IMR-90 (cell line): ENCODE measurements at regions not wholly inside any gene's neighbourhood (a gene's known extent, or its start where the extent isn't known, plus 50 kb on each side); places are given as distances from the start of the nearest gene placed in this dataset.

Source experiments
- ATAC-seq: fragments of 200-7000 bp; cut with Tn5 transposase; 2 replicates; pipeline ENCODE4 v1.9.1; 2020; ENCODE audit warnings: low read depth, mild to moderate bottlenecking, moderate library complexity
- BruUV-seq: library from RNA; stranded (reverse); fragments of 400-500 nt; replicated peaks from 2 replicates; lab custom pipeline; 2021; lab: Mats Ljungman, UMichigan
- CTCF ChIA-PET: fragments of 300-600 bp; formaldehyde crosslinking; extraction: SDS; loops from one replicate; lab custom pipeline; 2021; ENCODE audit warnings: antibody characterized with exemption; lab: Yijun Ruan, JAX
- POLR2A ChIA-PET: fragments of 300-600 bp; sonication (Branson Sonifier 250); formaldehyde crosslinking; loops from one replicate; lab custom pipeline; 2022; ENCODE audit warnings: antibody characterized with exemption; ENCODE audit not compliant: unreplicated experiment; lab: Charles Lee
- DNase-seq: peaks from one replicate; pipeline ENCODE4 v3.0.0; 2013
- H2AFZ ChIP-seq: replicated peaks from 2 replicates; pipeline ENCODE3; 2013; ENCODE audit warnings: low read length, mild to moderate bottlenecking; ENCODE audit not compliant: poor library complexity
- H2AK5ac ChIP-seq: 2 replicates; pipeline ENCODE4 v1.6.1; 2013; ENCODE audit warnings: low read depth, low read length, inconsistent platforms
- H2AK9ac ChIP-seq: replicated peaks from 2 replicates; pipeline ENCODE3; 2013; ENCODE audit warnings: mild to moderate bottlenecking, low read depth, low read length, moderate library complexity; ENCODE audit not compliant: poor library complexity
- H2BK120ac ChIP-seq: 2 replicates; pipeline ENCODE4 v1.6.1; 2013; ENCODE audit warnings: low read depth, low read length, inconsistent platforms
- H2BK15ac ChIP-seq: 3 replicates; pipeline ENCODE4 v1.6.1; 2013; ENCODE audit warnings: low read depth, low read length, inconsistent platforms
- H2BK20ac ChIP-seq: 2 replicates; pipeline ENCODE4 v1.6.1; 2013; ENCODE audit warnings: low read depth, mild to moderate bottlenecking, inconsistent platforms, low read length, moderate library complexity
- H2BK5ac ChIP-seq: 2 replicates; pipeline ENCODE4 v1.6.1; 2013; ENCODE audit warnings: mild to moderate bottlenecking, low read depth, low read length, inconsistent platforms; ENCODE audit not compliant: poor library complexity, severe bottlenecking
- H3K14ac ChIP-seq: replicated peaks from 2 replicates; pipeline ENCODE4 v1.6.1; 2013; ENCODE audit warnings: low read depth, low read length, inconsistent platforms
- H3K18ac ChIP-seq: 2 replicates; pipeline ENCODE4 v1.6.1; 2013; ENCODE audit warnings: low read depth, low read length, control low read depth
- H3K23ac ChIP-seq: 2 replicates; pipeline ENCODE4 v1.6.1; 2013; ENCODE audit warnings: low read depth, low read length, inconsistent platforms
- H3K27ac ChIP-seq: 2 replicates; pipeline ENCODE4 v1.5.1; 2013; ENCODE audit warnings: mild to moderate bottlenecking, control low read depth, low read length; ENCODE audit not compliant: insufficient read depth
- H3K27me3 ChIP-seq: 2 replicates; pipeline ENCODE4 v1.6.1; 2013; ENCODE audit warnings: low read length; ENCODE audit not compliant: control insufficient read depth, insufficient read depth
- H3K36me3 ChIP-seq: 2 replicates; pipeline ENCODE4 v1.6.1; 2013; ENCODE audit warnings: low read length, mixed read lengths; ENCODE audit not compliant: control insufficient read depth, insufficient read depth
- H3K4ac ChIP-seq: 2 replicates; pipeline ENCODE4 v1.6.1; 2013; ENCODE audit warnings: low read depth, low read length, inconsistent platforms
- H3K4me1 ChIP-seq: 2 replicates; pipeline ENCODE4 v1.6.1; 2013; ENCODE audit warnings: low read length, mixed read lengths; ENCODE audit not compliant: control insufficient read depth, insufficient read depth
- H3K4me2 ChIP-seq: 2 replicates; pipeline ENCODE4 v1.6.1; 2013; ENCODE audit warnings: low read depth, mild to moderate bottlenecking, control low read depth, low read length, moderate library complexity
- H3K4me3 ChIP-seq: 2 replicates; pipeline ENCODE4 v1.5.1; 2013; ENCODE audit warnings: low read depth, mild to moderate bottlenecking, control low read depth, low read length, moderate library complexity; ENCODE audit not compliant: insufficient read depth
- H3K56ac ChIP-seq: 2 replicates; pipeline ENCODE4 v1.6.1; 2013; ENCODE audit warnings: low read length, inconsistent platforms; ENCODE audit not compliant: insufficient read depth; ENCODE audit errors: extremely low read depth
- H3K79me1 ChIP-seq, 2 experiments: 2 replicates each; pipeline ENCODE4 v1.6.1; 2013; ENCODE audit warnings: low read length in 2 of 2, inconsistent platforms in 1 of 2, low read depth in 1 of 2
- H3K9ac ChIP-seq: 2 replicates; pipeline ENCODE4 v1.6.1; 2013; ENCODE audit warnings: low read depth, low read length, control low read depth
- H3K9me1 ChIP-seq: 2 replicates; pipeline ENCODE4 v1.6.1; 2013; ENCODE audit warnings: low read length, inconsistent platforms; ENCODE audit not compliant: insufficient read depth
- H3K9me3 ChIP-seq: 2 replicates; pipeline ENCODE4 v1.6.1; 2013; ENCODE audit warnings: low read length; ENCODE audit not compliant: control insufficient read depth, insufficient read depth
- H4K20me1 ChIP-seq: 2 replicates; pipeline ENCODE4 v1.6.1; 2013; ENCODE audit warnings: low read length, inconsistent platforms; ENCODE audit not compliant: insufficient read depth
- H4K5ac ChIP-seq: 2 replicates; pipeline ENCODE4 v1.6.1; 2013; ENCODE audit warnings: mild to moderate bottlenecking, low read depth, low read length, control low read depth
- H4K8ac ChIP-seq, 2 experiments: 2 replicates each; pipeline ENCODE4 v1.6.1; 2013; ENCODE audit warnings: low read depth in 2 of 2, low read length in 2 of 2, control low read depth in 1 of 2, inconsistent platforms in 1 of 2
- H4K91ac ChIP-seq: 2 replicates; pipeline ENCODE4 v1.6.1; 2013; ENCODE audit warnings: low read depth, low read length, inconsistent platforms; ENCODE audit not compliant: insufficient read depth
- CHD1 ChIP-seq: IDR thresholded peaks from 2 replicates; pipeline ENCODE4 v1.6.1; 2012; ENCODE audit warnings: low read depth, low read length, improper control_type of control experiment
- CTCF ChIP-seq: conservative IDR thresholded peaks from 2 replicates; pipeline ENCODE4 v1.5.1; 2012; ENCODE audit warnings: mild to moderate bottlenecking, low read depth, low read length, improper control_type of control experiment
- ELK1 ChIP-seq: fragments of 150-350 bp; IDR thresholded peaks from 2 replicates; pipeline ENCODE4 v1.6.1; 2016; ENCODE audit warnings: low read depth, mild to moderate bottlenecking, low read length, moderate library complexity, borderline replicate concordance
- MAFK ChIP-seq: IDR thresholded peaks from 2 replicates; pipeline ENCODE4 v1.6.1; 2012; ENCODE audit warnings: low read depth, low read length, improper control_type of control experiment
- NFE2L2 ChIP-seq: fragments of 150-350 bp; IDR thresholded peaks from 2 replicates; pipeline ENCODE4 v1.6.1; 2016; ENCODE audit warnings: low read depth, mild to moderate bottlenecking, low read length
- RCOR1 ChIP-seq: IDR thresholded peaks from 2 replicates; pipeline ENCODE4 v1.6.1; 2012; ENCODE audit warnings: mild to moderate bottlenecking, low read length, improper control_type of control experiment; ENCODE audit not compliant: insufficient replicate concordance
- RFX5 ChIP-seq: IDR thresholded peaks from 2 replicates; pipeline ENCODE4 v1.8.0; 2012; ENCODE audit warnings: low read depth, mild to moderate bottlenecking, low read length, moderate library complexity
- SMC3 ChIP-seq: fragments of 150-350 bp; IDR thresholded peaks from 2 replicates; pipeline ENCODE4 v1.6.1; 2016; ENCODE audit warnings: low read depth, mild to moderate bottlenecking, antibody characterized with exemption, low read length, moderate library complexity
- WGBS, 2 experiments: methylation state at CpG; one replicate each; pipeline versions ENCODE4 v1.1.5 to v1.1.7; 2013; ENCODE audit warnings: missing lambda C conversion rate in 2 of 2; ENCODE audit not compliant: insufficient read length in 1 of 2; ENCODE audit errors: extremely low coverage in 2 of 2; 5-methylcytosine and 5-hydroxymethylcytosine counted together
- dilution Hi-C: fragments of 300-500 bp; cut with HindIII; formaldehyde crosslinking; loops from one replicate; pipeline ENCODE4 v1.14.3; 2018; ENCODE audit warnings: low sequenced_read_pairs; ENCODE audit not compliant: unreplicated experiment
- in situ Hi-C: fragments of 300-500 bp; cut with MboI; formaldehyde crosslinking; loops from 3 replicates; pipeline ENCODE4 v1.14.3; 2019; ENCODE audit warnings: low sequenced_read_pairs, inconsistent platforms, mixed read lengths
- intact Hi-C: fragments of 100-400 bp; cut with micrococcal nuclease; formaldehyde crosslinking; loops from 2 replicates; pipeline ENCODE4 v1.10.0; 2022

- CTCF ChIA-PET = no interaction called here
- no peak overlapping the region for H4K8ac ChIP-seq
- H3K56ac ChIP-seq = no peak overlapping the region
- no peak for DNase-seq
- no peak overlapping the region for H3K23ac ChIP-seq
- no peak overlapping the region for H2BK5ac ChIP-seq
- H2AK9ac ChIP-seq = no peak overlapping the region
- no peak for ATAC-seq
- no peak overlapping the region for H3K9ac ChIP-seq
- no peak overlapping the region for H2BK15ac ChIP-seq
- no peak overlapping the region for H4K5ac ChIP-seq
- WGBS, 2 experiments = no CpG with 5 or more reads among the region's 3 CpGs
- H3K4me1 ChIP-seq = no peaks in the 10 kb centered on the region
- no peak overlapping the region for H3K14ac ChIP-seq
- in situ Hi-C loops (no loop called here), dilution Hi-C loops (no loop called here), intact Hi-C loops (no loop called here)
- H3K36me3 ChIP-seq = no peaks in the 10 kb centered on the region
- no peak overlapping the region for H3K4ac ChIP-seq
- no peak overlapping the region for H3K27ac ChIP-seq
- H3K4me3 ChIP-seq = no peak overlapping the region
- no peak overlapping the region for H3K4me2 ChIP-seq
- H3K18ac ChIP-seq = no peak overlapping the region
- no peaks in the 10 kb centered on the region for H3K79me1 ChIP-seq
- POLR2A ChIA-PET = no interaction called here
- no TSS peak for BruUV-seq
- H3K27me3 ChIP-seq = no peaks in the 10 kb centered on the region
- no peak overlapping the region for H2AFZ ChIP-seq
- no peak overlapping the region for H2BK20ac ChIP-seq
- H2AK5ac ChIP-seq = no peak overlapping the region
- H3K9me3 ChIP-seq = peaks cover 10% of the 10 kb centered on the region
- no peaks in the 10 kb centered on the region for H3K9me1 ChIP-seq
- no peak overlapping the region for H4K91ac ChIP-seq
- no peak overlapping the region for H2BK120ac ChIP-seq
- no peaks in the 10 kb centered on the region for H4K20me1 ChIP-seq
- TF ChIP-seq RFX5 (no peak), SMC3 (no peak), ELK1 (no peak), RCOR1 (no peak), CHD1 (no peak), MAFK (no peak), CTCF (no peak), NFE2L2 (no peak)
Observed at GRCh38 chr12:125856366-125856765, 791.1 kb downstream of the AACS start.
